Activated CD4-positive, alpha-beta memory T cell treated with anti-CD3 and anti-CD28 coated beads for 36 hours (primary cell): ENCODE measurements at regions not wholly inside any gene's neighbourhood (a gene's known extent, or its start where the extent isn't known, plus 50 kb on each side); places are given as distances from the start of the nearest gene placed in this dataset.

Experiments
- CTCF ChIA-PET: fragments of 350-600 bp; sonication (Branson Sonifier 250); formaldehyde crosslinking; loops from one replicate; lab custom pipeline; 2021; ENCODE audit warnings: antibody characterized with exemption, inconsistent platforms; lab: Charles Lee
- POLR2A ChIA-PET: fragments of 350-600 bp; sonication (Branson Sonifier 250); formaldehyde crosslinking; loops from one replicate; lab custom pipeline; 2021; ENCODE audit warnings: antibody characterized with exemption; lab: Charles Lee
- DNase-seq: peaks from one replicate; pipeline ENCODE4 v3.0.0-alpha.2; 2020
- H3K27ac Mint-ChIP-seq: one replicate; pipeline ENCODE4 v1.8.0; 2021; ENCODE audit warnings: mixed read lengths
- H3K27me3 Mint-ChIP-seq: one replicate; pipeline ENCODE4 v1.8.0; 2021; ENCODE audit warnings: mixed read lengths
- H3K36me3 Mint-ChIP-seq: one replicate; pipeline ENCODE4 v1.8.0; 2021; ENCODE audit warnings: mixed read lengths
- H3K4me1 Mint-ChIP-seq: one replicate; pipeline ENCODE4 v1.8.0; 2021; ENCODE audit warnings: low read depth, mixed read lengths
- H3K4me3 Mint-ChIP-seq: one replicate; pipeline ENCODE4 v1.8.0; 2021; ENCODE audit warnings: mild to moderate bottlenecking, mixed read lengths
- H3K9me3 Mint-ChIP-seq: one replicate; pipeline ENCODE4 v1.8.0; 2021; ENCODE audit warnings: mixed read lengths
- intact Hi-C: fragments of 100-400 bp; cut with micrococcal nuclease; formaldehyde crosslinking; loops from one replicate; pipeline ENCODE4 v1.15.1; 2023

GRCh38 chr1:83791821-83792437, 207.0 kb downstream of the TTLL7 start:
- no peak for DNase-seq
- no peaks in the 10 kb centered on the region for H3K9me3 Mint-ChIP-seq
- ChIA-PET POLR2A (no interaction called here), CTCF (no interaction called here)
- no peaks in the 10 kb centered on the region for H3K4me1 Mint-ChIP-seq
- H3K4me3 Mint-ChIP-seq: no peak overlapping the region
- no peaks in the 10 kb centered on the region for H3K36me3 Mint-ChIP-seq
- intact Hi-C loops: no loop called here
- no peak overlapping the region for H3K27ac Mint-ChIP-seq
- H3K27me3 Mint-ChIP-seq: peaks cover 1% of the 10 kb centered on the region

DNA sequence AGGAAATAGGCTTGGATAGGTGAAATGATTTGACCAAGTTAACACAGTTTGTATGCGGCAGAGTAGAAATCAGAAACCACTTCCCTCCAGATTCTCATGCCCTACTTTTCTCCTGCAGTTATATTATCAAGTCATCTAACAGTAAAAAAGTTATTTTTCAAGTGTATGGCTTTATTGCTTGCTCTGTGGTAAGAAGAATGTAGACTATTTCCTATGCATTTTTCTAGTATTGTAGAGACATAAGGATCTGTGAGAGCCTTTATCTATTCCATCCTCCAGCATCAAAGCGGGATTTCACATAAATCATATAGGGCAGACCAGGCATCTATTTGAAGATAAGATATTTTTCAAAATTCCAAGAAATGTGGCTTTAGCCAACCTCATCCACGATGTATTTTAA, 208.5 kb downstream of the TTLL7 start:
- POLR2A ChIA-PET: no interaction called here
- Mint-ChIP-seq H3K4me3 (no peak overlapping the region), H3K27me3 (peaks cover 1% of the 10 kb centered on the region), H3K27ac (no peak overlapping the region), H3K4me1 (no peaks in the 10 kb centered on the region), H3K36me3 (no peaks in the 10 kb centered on the region), H3K9me3 (no peaks in the 10 kb centered on the region)
- no peak for DNase-seq
- CTCF ChIA-PET: no interaction called here
- intact Hi-C loops: no loop called here

- Mint-ChIP-seq H3K27ac (no peak overlapping the region), H3K27me3 (no peaks in the 10 kb centered on the region), H3K36me3 (no peaks in the 10 kb centered on the region), H3K4me1 (no peaks in the 10 kb centered on the region), H3K9me3 (no peaks in the 10 kb centered on the region), H3K4me3 (no peak overlapping the region)
- POLR2A ChIA-PET: no interaction called here
- intact Hi-C loops: no loop called here
- CTCF ChIA-PET: no interaction called here
- DNase-seq: no peak
Observed at GRCh38 chr1:83787246-83787998, 211.5 kb downstream of the TTLL7 start.

GRCh38 chr1:83781667-83782066, 217.3 kb downstream of the TTLL7 start:
- Mint-ChIP-seq H3K9me3 (no peaks in the 10 kb centered on the region), H3K27ac (no peak overlapping the region), H3K4me3 (no peak overlapping the region), H3K27me3 (no peaks in the 10 kb centered on the region), H3K36me3 (no peaks in the 10 kb centered on the region), H3K4me1 (no peaks in the 10 kb centered on the region)
- CTCF ChIA-PET: no interaction called here
- POLR2A ChIA-PET: no interaction called here
- DNase-seq: no peak
- intact Hi-C loops: no loop called here

GRCh38 chr1:83779565-83779964, 219.4 kb downstream of the TTLL7 start:
- H3K4me1 Mint-ChIP-seq: no peaks in the 10 kb centered on the region
- intact Hi-C loops: no loop called here
- H3K9me3 Mint-ChIP-seq: no peaks in the 10 kb centered on the region
- H3K4me3 Mint-ChIP-seq: no peak overlapping the region
- ChIA-PET POLR2A (no interaction called here), CTCF (no interaction called here)
- no peak overlapping the region for H3K27ac Mint-ChIP-seq
- no peaks in the 10 kb centered on the region for H3K36me3 Mint-ChIP-seq
- no peak for DNase-seq
- H3K27me3 Mint-ChIP-seq: no peaks in the 10 kb centered on the region

GRCh38 chr1:83777758-83778101, 221.2 kb downstream of the TTLL7 start:
- Mint-ChIP-seq H3K4me3 (no peak overlapping the region), H3K27ac (no peak overlapping the region), H3K4me1 (no peaks in the 10 kb centered on the region), H3K27me3 (no peaks in the 10 kb centered on the region), H3K36me3 (no peaks in the 10 kb centered on the region), H3K9me3 (no peaks in the 10 kb centered on the region)
- intact Hi-C loops: no loop called here
- ChIA-PET CTCF (no interaction called here), POLR2A (no interaction called here)
- no peak for DNase-seq

GRCh38 chr1:83776913-83777757, 221.8 kb downstream of the TTLL7 start:
- DNase-seq: no peak
- Mint-ChIP-seq H3K4me1 (no peaks in the 10 kb centered on the region), H3K4me3 (no peak overlapping the region), H3K9me3 (no peaks in the 10 kb centered on the region), H3K27me3 (no peaks in the 10 kb centered on the region), H3K36me3 (no peaks in the 10 kb centered on the region), H3K27ac (no peak overlapping the region)
- intact Hi-C loops: no loop called here
- ChIA-PET POLR2A (no interaction called here), CTCF (no interaction called here)

GRCh38 chr1:83775977-83776603, 222.8 kb downstream of the TTLL7 start:
- no peaks in the 10 kb centered on the region for H3K9me3 Mint-ChIP-seq
- H3K27me3 Mint-ChIP-seq: no peaks in the 10 kb centered on the region
- H3K4me3 Mint-ChIP-seq: no peak overlapping the region
- no peaks in the 10 kb centered on the region for H3K4me1 Mint-ChIP-seq
- ChIA-PET POLR2A (no interaction called here), CTCF (no interaction called here)
- no peaks in the 10 kb centered on the region for H3K36me3 Mint-ChIP-seq
- no peak for DNase-seq
- H3K27ac Mint-ChIP-seq: no peak overlapping the region
- intact Hi-C loops: no loop called here

DNA sequence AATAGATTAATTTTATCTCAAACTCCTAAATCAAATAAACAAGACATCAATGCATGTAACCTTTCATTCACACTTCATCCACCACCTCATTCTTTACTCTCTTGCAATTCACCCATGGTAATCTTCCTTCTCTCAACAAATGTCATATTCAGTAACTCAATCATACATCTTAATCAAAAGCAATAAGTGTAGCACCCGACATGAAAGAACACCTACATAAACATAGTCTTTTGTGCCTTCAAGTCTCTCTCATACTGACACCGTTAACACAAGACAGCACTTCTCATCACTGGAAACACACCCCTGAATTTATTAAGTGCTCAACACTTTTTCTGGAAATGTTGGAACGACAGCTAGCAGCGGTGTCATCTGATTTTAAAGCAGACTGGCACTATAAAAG, 225.9 kb downstream of the TTLL7 start:
- Mint-ChIP-seq H3K9me3 (no peaks in the 10 kb centered on the region), H3K27me3 (no peaks in the 10 kb centered on the region), H3K27ac (no peak overlapping the region), H3K4me3 (no peak overlapping the region), H3K36me3 (no peaks in the 10 kb centered on the region), H3K4me1 (peaks cover 9% of the 10 kb centered on the region)
- CTCF ChIA-PET: no interaction called here
- POLR2A ChIA-PET: no interaction called here
- intact Hi-C loops: no loop called here
- no peak for DNase-seq

GRCh38 chr1:83770319-83770661, 228.6 kb downstream of the TTLL7 start:
- POLR2A ChIA-PET: no interaction called here
- intact Hi-C loops: no loop called here
- Mint-ChIP-seq H3K27me3 (no peaks in the 10 kb centered on the region), H3K9me3 (no peaks in the 10 kb centered on the region), H3K27ac (no peak overlapping the region), H3K4me3 (no peak overlapping the region), H3K36me3 (no peaks in the 10 kb centered on the region), H3K4me1 (peaks cover 9% of the 10 kb centered on the region)
- DNase-seq: no peak
- CTCF ChIA-PET: no interaction called here

- H3K36me3 Mint-ChIP-seq: no peaks in the 10 kb centered on the region
- H3K9me3 Mint-ChIP-seq: no peaks in the 10 kb centered on the region
- no peak overlapping the region for H3K27ac Mint-ChIP-seq
- intact Hi-C loops: no loop called here
- DNase-seq: no peak
- peaks cover 9% of the 10 kb centered on the region for H3K4me1 Mint-ChIP-seq
- H3K4me3 Mint-ChIP-seq: no peak overlapping the region
- POLR2A ChIA-PET: no interaction called here
- CTCF ChIA-PET: no interaction called here
- H3K27me3 Mint-ChIP-seq: no peaks in the 10 kb centered on the region
Observed at GRCh38 chr1:83769594-83770318, 229.2 kb downstream of the TTLL7 start.

GRCh38 chr1:83769072-83769471, 229.9 kb downstream of the TTLL7 start:
- DNase-seq: no peak
- ChIA-PET POLR2A (no interaction called here), CTCF (no interaction called here)
- Mint-ChIP-seq H3K4me1 (peaks cover 9% of the 10 kb centered on the region), H3K27ac (no peak overlapping the region), H3K9me3 (no peaks in the 10 kb centered on the region), H3K27me3 (no peaks in the 10 kb centered on the region), H3K36me3 (no peaks in the 10 kb centered on the region), H3K4me3 (no peak overlapping the region)
- intact Hi-C loops: no loop called here
